ENCODE measurements at regions not wholly inside any gene's neighbourhood (a gene's known extent, or its start where the extent isn't known, plus 50 kb on each side); places are given as distances from the start of the nearest gene placed in this dataset.

GRCh38 chrX:42694260-42694815, 83.6 kb downstream of the PPP1R2C start:
- TF ChIP-seq, protein P1, sequence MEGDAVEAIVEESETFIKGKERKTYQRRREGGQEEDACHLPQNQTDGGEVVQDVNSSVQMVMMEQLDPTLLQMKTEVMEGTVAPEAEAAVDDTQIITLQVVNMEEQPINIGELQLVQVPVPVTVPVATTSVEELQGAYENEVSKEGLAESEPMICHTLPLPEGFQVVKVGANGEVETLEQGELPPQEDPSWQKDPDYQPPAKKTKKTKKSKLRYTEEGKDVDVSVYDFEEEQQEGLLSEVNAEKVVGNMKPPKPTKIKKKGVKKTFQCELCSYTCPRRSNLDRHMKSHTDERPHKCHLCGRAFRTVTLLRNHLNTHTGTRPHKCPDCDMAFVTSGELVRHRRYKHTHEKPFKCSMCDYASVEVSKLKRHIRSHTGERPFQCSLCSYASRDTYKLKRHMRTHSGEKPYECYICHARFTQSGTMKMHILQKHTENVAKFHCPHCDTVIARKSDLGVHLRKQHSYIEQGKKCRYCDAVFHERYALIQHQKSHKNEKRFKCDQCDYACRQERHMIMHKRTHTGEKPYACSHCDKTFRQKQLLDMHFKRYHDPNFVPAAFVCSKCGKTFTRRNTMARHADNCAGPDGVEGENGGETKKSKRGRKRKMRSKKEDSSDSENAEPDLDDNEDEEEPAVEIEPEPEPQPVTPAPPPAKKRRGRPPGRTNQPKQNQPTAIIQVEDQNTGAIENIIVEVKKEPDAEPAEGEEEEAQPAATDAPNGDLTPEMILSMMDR (IDR thresholded peaks at IDR 0.05; ENCODE audit: low read depth, low read length): no peak
- TF ChIP-seq EZH2phosphoT487 (IDR thresholded peaks at IDR 0.05; ENCODE audit: low read depth): no peak

Data from OCI-LY3 (cell line).